Bronchial epithelial cell (primary cell): ENCODE measurements at regions not wholly inside any gene's neighbourhood (a gene's known extent, or its start where the extent isn't known, plus 50 kb on each side); places are given as distances from the start of the nearest gene placed in this dataset.

Experiments used
- DNase-seq: peaks from one replicate; pipeline ENCODE4 v3.0.0-alpha.2; 2010; ENCODE audit warnings: low read depth
- FAIRE-seq: peaks from 2 replicates; lab custom pipeline; 2011; peaks lifted over from hg19 to GRCh38; lab: Jason Lieb, UNC
- H3K27me3 ChIP-seq: 2 replicates; pipeline ENCODE4 v1.5.1; 2011; ENCODE audit warnings: low read length; ENCODE audit not compliant: control insufficient read depth, insufficient read depth
- H3K36me3 ChIP-seq: 2 replicates; pipeline ENCODE4 v1.5.1; 2011; ENCODE audit warnings: low read length; ENCODE audit not compliant: control insufficient read depth, insufficient read depth
- H3K4me3 ChIP-seq: 2 replicates; pipeline ENCODE4 v1.5.1; 2011; ENCODE audit warnings: mild to moderate bottlenecking, low read depth, low read length, control low read depth
- TF ChIP-seq, protein P1 (sequence below): IDR thresholded peaks from 2 replicates; pipeline ENCODE4 v1.5.1; 2011; ENCODE audit warnings: mild to moderate bottlenecking, moderate library complexity, low read length, control low read depth, inconsistent platforms; ENCODE audit not compliant: insufficient read depth, severe bottlenecking

GRCh38 chr18:75612456-75612855, 185.0 kb upstream of the SMIM21 start:
- TF ChIP-seq, protein P1, sequence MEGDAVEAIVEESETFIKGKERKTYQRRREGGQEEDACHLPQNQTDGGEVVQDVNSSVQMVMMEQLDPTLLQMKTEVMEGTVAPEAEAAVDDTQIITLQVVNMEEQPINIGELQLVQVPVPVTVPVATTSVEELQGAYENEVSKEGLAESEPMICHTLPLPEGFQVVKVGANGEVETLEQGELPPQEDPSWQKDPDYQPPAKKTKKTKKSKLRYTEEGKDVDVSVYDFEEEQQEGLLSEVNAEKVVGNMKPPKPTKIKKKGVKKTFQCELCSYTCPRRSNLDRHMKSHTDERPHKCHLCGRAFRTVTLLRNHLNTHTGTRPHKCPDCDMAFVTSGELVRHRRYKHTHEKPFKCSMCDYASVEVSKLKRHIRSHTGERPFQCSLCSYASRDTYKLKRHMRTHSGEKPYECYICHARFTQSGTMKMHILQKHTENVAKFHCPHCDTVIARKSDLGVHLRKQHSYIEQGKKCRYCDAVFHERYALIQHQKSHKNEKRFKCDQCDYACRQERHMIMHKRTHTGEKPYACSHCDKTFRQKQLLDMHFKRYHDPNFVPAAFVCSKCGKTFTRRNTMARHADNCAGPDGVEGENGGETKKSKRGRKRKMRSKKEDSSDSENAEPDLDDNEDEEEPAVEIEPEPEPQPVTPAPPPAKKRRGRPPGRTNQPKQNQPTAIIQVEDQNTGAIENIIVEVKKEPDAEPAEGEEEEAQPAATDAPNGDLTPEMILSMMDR = no peak
- no peak for DNase-seq
- Histone ChIP-seq H3K4me3 (no peak overlapping the region), H3K36me3 (no peaks in the 10 kb centered on the region), H3K27me3 (no peaks in the 10 kb centered on the region)
- FAIRE-seq = no peak

GRCh38 chr18:75607701-75608100, 180.2 kb upstream of the SMIM21 start:
- Histone ChIP-seq H3K4me3 (no peak overlapping the region), H3K36me3 (no peaks in the 10 kb centered on the region), H3K27me3 (no peaks in the 10 kb centered on the region)
- FAIRE-seq (no peak), DNase-seq (no peak)
- TF ChIP-seq, protein P1 = no peak

- TF ChIP-seq, protein P1 = no peak
- DNase-seq = no peak
- no peak overlapping the region for H3K4me3 ChIP-seq
- no peak for FAIRE-seq
- H3K27me3 ChIP-seq = no peaks in the 10 kb centered on the region
- H3K36me3 ChIP-seq = no peaks in the 10 kb centered on the region
Observed at GRCh38 chr18:75592527-75592926, 165.0 kb upstream of the SMIM21 start.

DNA sequence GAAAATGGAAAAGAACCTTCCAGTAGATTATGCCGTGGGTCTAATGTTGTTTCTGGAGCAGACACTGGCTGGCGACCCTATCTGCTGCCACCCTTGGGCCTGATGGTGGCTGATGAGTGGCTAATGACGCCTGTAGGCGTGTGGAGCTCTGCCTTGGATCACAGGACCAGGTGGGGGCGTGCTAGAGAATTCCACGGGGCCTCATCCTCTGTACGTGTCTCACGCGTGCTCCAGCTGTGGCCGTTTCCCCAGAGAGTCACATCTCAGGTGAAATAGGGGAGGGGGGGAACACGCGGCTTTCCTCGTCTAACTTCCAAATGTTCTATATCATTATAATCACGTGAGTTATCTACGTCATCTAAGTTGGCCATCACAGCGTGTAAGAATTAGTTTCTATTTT, 160.9 kb upstream of the SMIM21 start:
- no peaks in the 10 kb centered on the region for H3K36me3 ChIP-seq
- no peak for DNase-seq
- H3K27me3 ChIP-seq = no peaks in the 10 kb centered on the region
- H3K4me3 ChIP-seq = no peak overlapping the region
- TF ChIP-seq, protein P1 = no peak
- FAIRE-seq = no peak

DNA sequence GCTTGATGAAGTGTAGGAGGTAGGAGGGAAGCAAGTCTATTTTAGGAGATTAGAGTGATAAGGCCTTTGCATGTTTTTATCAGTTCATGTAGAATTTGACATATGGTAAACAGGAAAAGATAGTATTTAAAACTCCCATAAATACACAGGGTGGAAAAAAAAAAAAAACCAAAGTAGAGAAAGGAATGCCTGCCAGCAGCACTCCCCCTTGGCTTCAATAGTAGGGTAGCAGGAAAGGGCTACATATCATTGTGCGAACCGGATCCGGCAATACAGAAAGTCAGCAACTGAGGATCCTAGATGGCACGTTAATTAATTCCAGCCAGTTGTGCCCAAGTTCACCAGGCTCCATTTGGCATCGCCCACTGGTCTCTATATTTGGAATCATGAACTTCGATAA, 159.6 kb upstream of the SMIM21 start:
- H3K27me3 ChIP-seq = no peaks in the 10 kb centered on the region
- H3K36me3 ChIP-seq = no peaks in the 10 kb centered on the region
- no peak for DNase-seq
- TF ChIP-seq, protein P1 = no peak
- no peak overlapping the region for H3K4me3 ChIP-seq
- no peak for FAIRE-seq

DNA sequence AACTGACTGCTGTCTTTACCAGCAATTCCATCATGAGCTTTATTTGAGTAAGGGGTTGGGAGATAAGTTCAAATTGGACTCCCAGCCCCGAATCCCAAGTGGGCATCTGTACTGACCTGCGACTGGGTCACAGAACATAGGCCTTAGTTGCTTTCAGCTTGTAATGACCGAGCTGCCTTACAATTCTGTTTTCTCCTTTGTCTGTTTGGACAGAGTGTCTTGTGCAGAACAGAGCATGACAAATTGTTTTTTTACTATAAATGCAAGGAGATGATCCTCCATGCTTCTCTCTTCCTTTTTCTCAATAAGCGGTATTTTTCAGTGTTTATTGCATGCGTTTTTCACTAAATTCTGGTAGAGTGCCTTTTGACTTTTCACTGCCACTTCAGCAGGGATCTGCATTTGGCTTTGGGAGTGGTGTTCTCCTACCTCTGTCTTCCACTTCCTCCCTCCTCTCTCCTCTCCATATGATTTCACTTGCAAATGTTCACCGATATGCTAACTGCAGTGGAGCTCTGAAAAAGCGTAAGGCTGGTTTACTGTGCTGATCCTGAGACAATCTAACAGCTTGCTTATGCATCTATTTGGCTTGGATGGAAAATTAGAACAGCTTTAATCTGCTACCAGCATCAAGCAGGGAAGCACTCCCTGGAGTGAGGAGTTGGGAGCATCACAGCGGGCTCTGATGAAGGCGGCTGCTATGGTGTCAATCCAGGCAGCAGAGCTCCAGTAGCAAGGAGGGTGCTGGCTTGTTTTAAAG, 158.8 kb upstream of the SMIM21 start:
- DNase-seq = no peak
- H3K27me3 ChIP-seq = no peaks in the 10 kb centered on the region
- FAIRE-seq = no peak
- no peaks in the 10 kb centered on the region for H3K36me3 ChIP-seq
- TF ChIP-seq, protein P1 = no peak
- H3K4me3 ChIP-seq = no peak overlapping the region
